ENCODE measurements at regions not wholly inside any gene's neighbourhood (a gene's known extent, or its start where the extent isn't known, plus 50 kb on each side); places are given as distances from the start of the nearest gene placed in this dataset.

GRCh38 chr1:94339206-94339927 lies 78.8 kb upstream of the ABCD3 start:
- Mint-ChIP-seq H3K36me3 (ENCODE audit: insufficient read depth) (no peaks in the 10 kb centered on the region), H3K9me3 (ENCODE audit: low read depth) (no peaks in the 10 kb centered on the region), H3K4me1 (ENCODE audit: low read depth) (no peaks in the 10 kb centered on the region), H3K4me3 (ENCODE audit: low read depth) (no peak overlapping the region), H3K27me3 (no peaks in the 10 kb centered on the region), H3K27ac (peak overlapping the region; percentile 34)
- TF ChIP-seq, protein P1, sequence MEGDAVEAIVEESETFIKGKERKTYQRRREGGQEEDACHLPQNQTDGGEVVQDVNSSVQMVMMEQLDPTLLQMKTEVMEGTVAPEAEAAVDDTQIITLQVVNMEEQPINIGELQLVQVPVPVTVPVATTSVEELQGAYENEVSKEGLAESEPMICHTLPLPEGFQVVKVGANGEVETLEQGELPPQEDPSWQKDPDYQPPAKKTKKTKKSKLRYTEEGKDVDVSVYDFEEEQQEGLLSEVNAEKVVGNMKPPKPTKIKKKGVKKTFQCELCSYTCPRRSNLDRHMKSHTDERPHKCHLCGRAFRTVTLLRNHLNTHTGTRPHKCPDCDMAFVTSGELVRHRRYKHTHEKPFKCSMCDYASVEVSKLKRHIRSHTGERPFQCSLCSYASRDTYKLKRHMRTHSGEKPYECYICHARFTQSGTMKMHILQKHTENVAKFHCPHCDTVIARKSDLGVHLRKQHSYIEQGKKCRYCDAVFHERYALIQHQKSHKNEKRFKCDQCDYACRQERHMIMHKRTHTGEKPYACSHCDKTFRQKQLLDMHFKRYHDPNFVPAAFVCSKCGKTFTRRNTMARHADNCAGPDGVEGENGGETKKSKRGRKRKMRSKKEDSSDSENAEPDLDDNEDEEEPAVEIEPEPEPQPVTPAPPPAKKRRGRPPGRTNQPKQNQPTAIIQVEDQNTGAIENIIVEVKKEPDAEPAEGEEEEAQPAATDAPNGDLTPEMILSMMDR (IDR thresholded peaks at IDR 0.05; ENCODE audit: unreplicated experiment): no peak
- no peak for DNase-seq (ENCODE audit: low spot score, unreplicated experiment)

DNA sequence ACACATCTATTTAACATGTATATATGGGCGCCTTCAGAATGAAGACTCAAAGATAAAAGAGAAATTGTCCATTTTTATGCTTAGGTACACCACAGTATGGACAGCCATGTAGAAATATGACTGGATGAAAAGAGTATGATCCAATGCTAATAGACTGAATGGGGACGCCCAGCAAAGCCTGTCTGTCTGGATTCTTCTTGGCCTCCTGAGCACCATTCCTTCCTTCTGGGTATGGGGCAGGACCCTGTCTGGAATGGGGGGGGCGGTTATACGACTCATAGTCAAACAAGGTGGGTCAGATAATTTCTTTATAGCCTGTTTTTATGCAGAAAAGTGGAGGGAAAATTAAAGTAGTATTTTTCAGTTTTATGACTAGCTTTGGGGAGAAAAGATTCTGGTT lies 81.2 kb upstream of the ABCD3 start:
- Mint-ChIP-seq H3K9me3 (ENCODE audit: low read depth) (no peaks in the 10 kb centered on the region), H3K36me3 (ENCODE audit: insufficient read depth) (no peaks in the 10 kb centered on the region)

DNA sequence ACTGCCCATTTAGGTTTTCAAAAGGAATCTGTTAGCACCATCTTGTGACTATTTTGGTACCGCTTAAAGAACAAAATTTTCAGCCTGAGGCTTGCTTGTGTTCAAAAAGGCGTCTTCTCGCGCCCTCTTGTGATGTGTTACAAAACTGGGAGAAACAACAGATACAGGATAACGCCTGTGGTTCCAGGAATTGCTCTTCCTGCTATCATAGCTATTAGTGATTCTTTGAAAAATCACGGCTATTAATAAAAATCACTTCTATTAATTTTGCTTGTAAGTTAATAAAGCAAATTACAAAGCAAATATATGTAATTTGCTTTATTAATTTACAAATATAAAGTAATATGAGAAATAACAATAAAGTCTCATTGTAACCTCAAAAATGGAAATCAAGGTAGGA lies 82.2 kb upstream of the ABCD3 start:
- TF ChIP-seq, protein P1 (IDR thresholded peaks at IDR 0.05; ENCODE audit: unreplicated experiment): peak; percentile 93
- Mint-ChIP-seq H3K4me3 (ENCODE audit: low read depth) (no peak overlapping the region), H3K36me3 (ENCODE audit: insufficient read depth) (no peaks in the 10 kb centered on the region), H3K27ac (no peak overlapping the region), H3K27me3 (peaks cover 6% of the 10 kb centered on the region), H3K4me1 (ENCODE audit: low read depth) (peaks cover 5% of the 10 kb centered on the region), H3K9me3 (ENCODE audit: low read depth) (no peaks in the 10 kb centered on the region)
- DNase-seq (ENCODE audit: low spot score, unreplicated experiment): peak; percentile 46

More for the DNA sequence above, 81.2 kb upstream of the ABCD3 start:
- no peak overlapping the region for H3K27ac Mint-ChIP-seq
- H3K4me1 Mint-ChIP-seq (ENCODE audit: low read depth): peaks cover 5% of the 10 kb centered on the region
- H3K4me3 Mint-ChIP-seq (ENCODE audit: low read depth): no peak overlapping the region
- no peak for DNase-seq (ENCODE audit: low spot score, unreplicated experiment)
- TF ChIP-seq, protein P1 (IDR thresholded peaks at IDR 0.05; ENCODE audit: unreplicated experiment): no peak
- H3K27me3 Mint-ChIP-seq: peaks cover 6% of the 10 kb centered on the region

- Mint-ChIP-seq H3K4me3 (ENCODE audit: low read depth) (no peak overlapping the region), H3K27ac (no peak overlapping the region), H3K27me3 (peaks cover 7% of the 10 kb centered on the region), H3K4me1 (ENCODE audit: low read depth) (peaks cover 5% of the 10 kb centered on the region), H3K9me3 (ENCODE audit: low read depth) (no peaks in the 10 kb centered on the region), H3K36me3 (ENCODE audit: insufficient read depth) (no peaks in the 10 kb centered on the region)
- TF ChIP-seq, protein P1 (IDR thresholded peaks at IDR 0.05; ENCODE audit: unreplicated experiment): no peak
- no peak for DNase-seq (ENCODE audit: low spot score, unreplicated experiment)
These were observed 82.7 kb upstream of the ABCD3 start for GRCh38 chr1:94335447-94335846.

- no peak overlapping the region for H3K27ac Mint-ChIP-seq
- TF ChIP-seq, protein P1 (IDR thresholded peaks at IDR 0.05; ENCODE audit: unreplicated experiment): no peak
- no peak overlapping the region for H3K4me3 Mint-ChIP-seq (ENCODE audit: low read depth)
These were observed 83.4 kb upstream of the ABCD3 start for GRCh38 chr1:94334764-94335163.

More at GRCh38 chr1:94334764-94335163, 83.4 kb upstream of the ABCD3 start:
- no peaks in the 10 kb centered on the region for H3K9me3 Mint-ChIP-seq (ENCODE audit: low read depth)
- no peaks in the 10 kb centered on the region for H3K36me3 Mint-ChIP-seq (ENCODE audit: insufficient read depth)
- peaks cover 11% of the 10 kb centered on the region for H3K27me3 Mint-ChIP-seq
- no peak for DNase-seq (ENCODE audit: low spot score, unreplicated experiment)
- H3K4me1 Mint-ChIP-seq (ENCODE audit: low read depth): peaks cover 5% of the 10 kb centered on the region
